ENCODE measurements at regions not wholly inside any gene's neighbourhood (a gene's known extent, or its start where the extent isn't known, plus 50 kb on each side); places are given as distances from the start of the nearest gene placed in this dataset.

DNA sequence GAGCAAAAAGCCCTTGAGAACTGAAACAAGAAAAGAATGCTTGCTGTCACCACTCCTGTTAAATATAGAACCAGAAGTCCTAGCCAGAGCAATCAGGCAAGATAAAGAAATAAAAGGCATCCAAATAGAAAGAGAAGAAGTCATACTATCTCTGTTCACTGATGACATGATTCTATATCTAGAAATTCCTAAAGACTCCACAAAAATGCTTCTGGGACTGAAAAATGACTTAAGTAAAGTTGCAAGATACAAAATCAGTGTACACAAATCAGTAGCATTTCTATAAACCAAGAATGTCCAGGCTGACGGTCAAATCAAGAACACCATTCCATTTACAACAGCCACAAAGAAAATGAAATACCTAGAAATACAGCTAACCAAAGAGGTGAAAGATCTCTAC, 552.7 kb upstream of the SLIT2 start:
- DNase-seq = no peak

DNA sequence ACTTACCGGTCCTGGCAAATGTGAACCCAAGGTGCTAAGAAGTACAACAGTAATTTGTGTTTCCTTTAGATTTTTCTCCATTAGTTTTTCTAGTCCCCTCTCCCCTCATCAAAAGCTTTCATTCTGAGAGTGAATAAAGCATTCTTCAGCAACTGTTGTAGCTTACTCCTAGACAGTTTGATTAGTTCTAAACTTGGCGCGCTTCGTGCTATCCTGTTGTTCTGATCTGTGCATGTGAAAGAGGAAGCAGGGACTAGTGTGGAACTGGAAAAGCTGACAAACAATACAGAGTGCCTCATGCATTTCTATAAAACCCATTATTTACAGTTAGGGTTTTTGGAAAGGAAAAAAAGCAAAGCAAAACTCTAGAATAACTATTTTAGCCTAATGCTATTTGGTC, 556.9 kb upstream of the SLIT2 start:
- DNase-seq = no peak

DNA sequence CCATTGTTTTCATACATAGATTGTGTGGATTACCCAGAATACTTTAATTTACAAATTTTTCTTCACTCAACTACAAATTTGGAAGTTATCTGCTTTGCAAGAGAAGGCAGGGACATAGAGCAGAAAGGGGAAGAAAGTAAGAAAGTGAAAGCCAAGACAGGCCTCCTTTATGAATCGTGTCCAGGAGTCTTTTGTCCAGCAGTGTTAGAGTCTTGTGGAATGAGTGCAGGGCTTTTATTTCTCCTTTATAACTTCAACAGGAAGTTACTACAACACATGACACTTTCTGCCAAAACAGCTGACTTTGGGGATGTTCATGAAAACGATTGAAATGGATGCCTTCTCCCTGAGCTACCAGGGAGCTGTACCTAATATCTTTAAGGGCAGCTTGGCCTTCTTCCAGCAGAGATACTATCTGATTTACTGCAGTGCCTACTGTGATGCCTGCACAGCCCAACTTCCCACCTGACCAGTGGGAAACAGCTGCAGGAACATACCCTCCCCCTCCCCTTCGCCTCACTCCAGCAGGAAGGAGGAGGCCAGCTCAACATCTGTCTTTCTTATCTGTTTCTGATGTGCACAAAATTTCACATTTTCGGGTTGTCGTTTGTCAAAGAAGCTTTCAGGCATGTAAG, 557.7 kb upstream of the SLIT2 start:
- no peak for DNase-seq

DNA sequence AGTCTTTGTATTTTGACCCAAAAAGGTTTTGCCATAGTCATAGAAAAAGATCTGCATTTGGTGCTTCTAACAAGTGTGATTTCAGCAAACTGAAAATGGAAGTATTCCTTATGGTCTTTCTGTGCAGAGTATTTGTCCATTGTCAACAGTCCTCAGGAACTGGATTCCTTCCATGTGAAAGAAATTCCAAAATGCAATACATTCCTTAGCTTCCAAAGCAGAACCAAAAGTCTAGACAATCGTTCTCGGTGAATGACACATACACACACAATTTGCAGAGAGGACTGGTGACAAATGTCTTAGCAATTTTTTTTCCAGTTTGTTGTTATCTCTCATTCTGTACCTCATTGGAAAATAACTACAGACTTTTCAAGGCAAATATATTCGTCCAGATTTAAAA, 562.2 kb upstream of the SLIT2 start:
- no peak for DNase-seq

DNA sequence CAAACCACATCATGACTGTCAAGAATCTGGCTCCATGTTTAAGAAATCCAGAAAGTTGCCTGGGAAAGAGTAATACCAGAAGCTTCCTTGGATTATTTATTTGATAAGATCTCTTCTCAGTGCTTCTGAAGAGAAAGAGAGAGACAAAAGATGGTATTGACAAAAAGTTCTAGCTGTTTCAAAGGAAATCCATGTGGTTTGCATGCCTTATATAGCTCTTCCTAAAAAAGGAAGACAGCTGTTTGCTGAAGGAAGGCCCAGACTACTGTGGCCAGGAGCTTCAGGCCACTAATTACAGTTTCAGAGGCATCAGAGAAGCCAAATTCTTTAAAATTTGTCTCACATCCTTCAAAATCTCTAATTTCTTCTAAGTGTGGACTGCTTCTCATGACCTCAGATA, 565.2 kb upstream of the SLIT2 start:
- no peak for DNase-seq

DNA sequence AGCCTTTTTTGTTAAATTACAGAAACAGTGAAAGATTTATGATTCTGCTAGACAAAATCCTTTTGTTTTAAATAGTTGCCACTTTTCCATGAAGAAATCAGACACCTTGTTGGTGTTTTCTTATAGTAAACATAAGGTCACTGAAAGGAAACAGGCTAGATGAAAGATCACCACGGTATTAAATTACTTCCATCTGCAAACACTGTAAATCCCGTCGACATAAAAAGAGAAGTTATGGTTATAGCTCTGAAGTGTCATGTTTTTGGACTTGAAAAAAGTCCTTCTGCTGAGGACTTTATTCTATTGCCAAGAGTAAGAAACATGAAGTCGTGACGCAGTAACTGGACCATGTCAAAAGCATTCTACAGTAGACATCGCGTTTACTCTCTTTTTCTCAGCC, 567.6 kb upstream of the SLIT2 start:
- DNase-seq = no peak

DNA sequence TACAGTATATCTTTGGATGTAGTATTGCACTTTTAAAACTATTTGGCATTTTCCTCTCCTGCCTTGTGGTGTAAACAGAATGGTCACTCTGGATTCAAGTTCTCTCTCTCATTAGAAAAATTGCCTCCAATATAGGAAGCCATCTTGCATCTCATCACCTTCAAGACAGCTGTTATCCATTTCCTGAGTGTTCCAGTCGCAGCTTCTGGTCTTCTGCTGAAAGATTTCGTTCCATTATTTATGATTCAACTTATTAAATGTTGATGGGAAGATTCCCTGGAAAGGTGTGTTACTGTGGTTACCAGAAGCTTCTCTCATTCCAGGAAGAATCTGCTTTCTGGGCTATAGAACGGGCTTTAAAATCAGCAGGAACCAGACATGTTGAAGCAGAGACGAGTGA, 568.3 kb upstream of the SLIT2 start:
- no peak for DNase-seq

DNA sequence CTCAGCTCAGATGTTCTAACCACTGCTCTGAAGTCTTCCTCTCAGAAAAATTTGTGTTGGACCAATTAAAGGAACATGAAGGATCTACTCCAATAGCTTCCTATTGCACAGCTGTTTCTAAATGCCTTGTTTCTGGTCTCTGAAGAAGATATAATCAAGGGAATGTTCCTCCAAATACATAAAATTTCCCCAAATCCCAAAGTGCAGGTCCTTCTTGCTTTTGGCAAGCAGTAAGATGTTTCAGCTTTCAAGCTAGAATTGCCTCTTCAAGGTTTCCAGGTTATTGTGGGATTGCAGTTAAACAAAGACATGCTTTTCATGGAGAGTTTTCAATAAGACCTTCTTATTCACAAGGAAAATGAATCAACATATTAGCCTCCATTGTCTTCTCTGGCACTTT, 574.5 kb upstream of the SLIT2 start:
- no peak for DNase-seq

DNA sequence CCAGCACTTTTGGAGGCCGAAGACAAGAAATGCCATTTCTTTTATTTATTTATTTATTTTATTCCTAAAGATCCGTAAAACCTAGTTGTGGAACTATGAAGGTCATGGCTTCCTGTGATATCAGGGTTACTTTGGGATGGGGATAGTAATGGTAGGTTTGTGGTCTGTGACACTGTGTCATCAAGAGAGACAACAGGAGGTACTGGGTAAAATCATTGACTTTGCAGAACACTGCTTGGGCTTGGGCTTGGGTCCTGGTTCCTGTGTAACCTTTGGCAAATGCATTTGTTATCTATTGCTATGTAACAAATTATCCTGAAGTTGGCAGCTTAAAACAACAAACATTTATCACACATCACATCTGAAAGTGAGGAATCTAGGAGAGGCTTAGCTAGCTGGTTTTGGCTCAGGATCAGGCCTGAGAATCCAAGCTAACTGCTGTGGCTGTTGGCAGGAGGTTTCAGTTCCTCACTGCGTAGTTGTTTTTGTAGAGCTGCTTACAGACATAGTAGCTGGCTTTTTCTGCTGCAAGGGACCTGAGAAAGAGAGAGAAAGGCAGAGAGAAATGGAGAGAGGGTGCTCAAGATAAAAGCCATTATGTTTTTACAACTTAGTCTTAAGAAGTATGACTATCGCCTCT, 576.4 kb upstream of the SLIT2 start:
- no peak for DNase-seq

DNA sequence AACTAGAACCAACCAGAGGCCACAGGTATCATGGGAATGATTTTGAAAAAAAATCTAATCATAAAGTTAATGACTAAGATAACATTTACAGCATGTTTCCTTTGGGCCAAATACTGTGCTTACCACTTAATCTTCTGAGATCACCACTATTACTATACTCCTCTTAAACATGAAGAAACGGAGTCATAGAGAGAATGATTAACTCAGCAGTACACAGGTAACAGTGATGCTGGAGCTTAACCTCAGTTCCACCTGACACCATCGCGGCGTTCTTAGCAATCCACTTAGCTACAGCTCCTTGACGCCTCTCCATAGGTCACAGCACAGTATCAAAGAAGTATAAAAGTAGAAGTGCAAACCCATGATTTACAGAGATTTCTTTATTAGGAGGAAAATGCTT, 592.6 kb upstream of the SLIT2 start:
- no peak for DNase-seq

DNA sequence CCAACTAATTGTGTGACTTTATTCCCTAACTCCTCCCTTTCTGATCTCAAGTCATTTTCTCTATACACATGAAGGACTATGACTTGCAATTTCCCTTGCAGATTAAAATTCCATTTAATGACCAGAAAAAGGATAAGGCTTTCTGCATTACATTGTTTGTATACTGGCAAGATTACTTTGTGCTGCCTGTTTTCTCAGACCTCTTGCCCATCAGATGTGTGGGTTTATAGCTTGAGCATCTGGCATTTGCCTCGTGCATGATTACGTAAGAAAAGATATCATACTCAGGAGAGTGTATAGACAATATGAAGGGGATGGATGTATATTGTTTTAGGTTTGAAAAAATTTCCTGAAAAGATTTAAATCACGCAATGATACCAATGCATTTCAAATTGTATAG, 593.8 kb upstream of the SLIT2 start:
- no peak for DNase-seq

DNA sequence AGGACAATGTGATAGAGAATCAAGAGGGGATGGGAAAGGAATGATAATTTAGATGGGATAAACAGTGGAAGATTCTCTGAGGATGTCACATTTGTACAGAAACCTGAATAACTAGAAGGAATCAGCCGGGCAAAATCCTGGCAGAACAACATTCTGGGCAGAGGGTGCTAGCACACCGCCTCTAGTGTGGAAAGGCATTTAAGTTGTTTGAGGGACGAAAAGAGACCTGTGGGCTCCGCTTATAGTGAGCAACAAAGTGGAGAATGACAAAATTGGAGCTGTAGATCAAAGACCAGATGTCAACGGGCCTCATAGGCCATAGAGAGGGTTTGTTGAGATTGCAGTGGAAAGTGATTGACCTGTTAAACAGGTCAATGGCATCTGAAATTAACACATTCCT, 596.0 kb upstream of the SLIT2 start:
- no peak for DNase-seq

DNA sequence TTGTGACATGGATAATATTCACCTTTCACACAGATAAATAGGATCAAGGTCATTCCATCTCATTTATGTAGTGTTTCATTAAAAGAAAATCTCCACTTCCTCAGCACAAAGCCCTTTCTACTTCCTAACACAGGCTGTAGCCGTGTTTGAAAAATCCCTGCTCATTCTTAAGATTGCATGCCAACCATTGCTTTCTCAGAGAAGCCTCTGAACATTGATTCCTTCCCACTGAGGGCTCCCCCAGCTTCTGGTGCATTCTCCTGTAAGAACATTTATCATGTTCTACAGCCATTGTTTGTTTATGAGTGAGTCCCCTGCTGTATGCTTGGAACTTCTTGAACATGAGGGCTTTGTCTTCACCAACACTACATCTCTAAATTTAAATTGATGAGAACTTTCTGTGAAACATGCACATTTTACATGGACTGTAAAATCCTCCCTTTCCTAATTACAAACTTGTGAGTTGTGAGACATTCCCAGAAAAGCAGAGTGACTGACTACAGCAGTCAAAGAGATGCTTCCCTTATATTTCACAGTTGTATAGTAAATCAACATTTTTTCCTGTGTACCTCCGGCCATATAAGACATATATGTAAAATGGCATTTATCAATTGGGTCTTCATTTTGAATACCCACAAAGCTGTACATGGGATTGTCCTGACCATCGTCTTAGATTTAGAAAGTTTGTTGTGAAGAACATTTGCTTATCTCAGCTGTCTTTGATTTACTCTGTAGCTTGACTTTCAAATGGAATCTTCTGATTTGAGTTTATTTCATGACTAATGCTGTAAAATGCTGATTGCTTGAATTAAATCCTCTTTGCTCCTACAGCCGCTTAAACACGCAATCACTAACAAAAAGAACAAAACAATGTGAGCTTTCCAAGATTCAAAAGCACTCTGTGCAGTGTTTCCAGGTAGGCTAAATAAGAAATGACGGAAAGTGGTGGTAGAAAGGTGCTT, 600.5 kb upstream of the SLIT2 start:
- DNase-seq = no peak

DNA sequence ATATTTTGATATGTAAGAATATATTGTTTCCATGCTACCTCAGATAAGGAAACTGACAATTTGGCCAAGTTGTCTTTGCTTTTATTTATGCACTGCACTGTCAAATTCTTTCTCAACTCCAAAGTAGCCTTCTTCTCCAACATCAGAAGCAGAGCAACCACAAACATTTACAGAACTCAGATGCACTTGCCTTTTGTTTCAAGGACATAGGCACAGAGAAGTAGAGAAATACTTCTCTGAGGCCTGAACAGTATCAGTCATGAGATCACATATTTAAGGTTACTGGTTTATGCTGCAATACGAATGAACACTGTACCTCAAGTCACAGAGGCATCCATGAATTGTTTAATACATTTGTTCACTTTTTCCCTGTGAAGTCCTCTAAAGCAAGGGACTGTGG, 606.1 kb upstream of the SLIT2 start:
- DNase-seq = no peak

DNA sequence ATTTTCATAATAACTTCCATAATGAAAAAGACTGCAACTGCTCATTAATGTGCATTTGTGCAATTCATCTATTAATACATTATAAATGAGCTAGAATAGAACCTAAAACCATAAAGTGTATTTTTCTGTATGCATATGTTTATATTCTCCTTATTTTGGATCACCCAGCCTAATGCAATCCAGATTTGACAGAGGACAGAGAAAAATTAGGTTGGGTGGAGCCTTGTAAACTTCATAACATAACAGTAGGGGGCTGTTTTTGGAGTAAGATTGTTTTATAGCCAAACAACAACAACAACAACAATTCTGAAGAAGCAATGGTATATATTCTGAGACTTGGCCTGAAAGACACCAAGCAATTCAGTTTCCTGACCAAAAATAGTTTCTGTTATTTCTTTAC, 615.3 kb upstream of the SLIT2 start:
- no peak for DNase-seq

DNA sequence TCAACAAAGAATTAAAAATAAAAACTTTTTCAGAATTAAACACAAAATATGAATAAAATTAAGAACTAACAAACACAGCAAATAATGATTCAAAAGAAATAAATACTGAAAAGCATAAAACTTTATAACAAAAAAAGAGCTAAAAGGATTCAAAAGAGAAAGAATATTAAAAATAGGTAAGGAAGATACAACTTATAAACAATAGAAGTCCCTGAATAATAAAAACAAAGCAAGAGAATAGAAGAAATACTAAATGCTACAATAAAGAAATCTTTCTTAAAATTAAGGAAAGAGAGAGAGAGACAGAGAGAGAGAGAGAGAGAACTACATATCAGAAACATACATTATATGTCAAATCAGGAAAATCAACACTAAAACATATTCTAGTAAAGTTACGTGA, 619.9 kb upstream of the SLIT2 start:
- DNase-seq = no peak

DNA sequence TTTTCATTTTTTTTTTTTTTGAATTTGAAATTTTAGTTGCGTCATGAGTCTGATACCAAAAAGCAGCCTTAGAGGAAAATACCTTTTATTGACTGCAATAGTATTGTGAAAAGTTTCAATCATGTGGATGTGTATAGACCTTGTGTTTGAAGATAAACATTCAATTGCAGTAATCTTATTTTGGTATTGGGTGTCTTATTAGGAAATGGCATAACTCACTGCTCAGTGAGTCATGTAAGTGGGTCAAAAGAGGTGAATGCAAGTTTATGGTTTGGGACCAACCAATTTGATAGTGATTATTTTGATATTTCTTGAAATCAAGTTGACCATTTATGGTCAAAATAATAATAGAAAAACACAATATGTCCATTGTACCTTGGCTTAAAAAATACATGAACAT, 627.8 kb upstream of the SLIT2 start:
- DNase-seq = no peak

DNA sequence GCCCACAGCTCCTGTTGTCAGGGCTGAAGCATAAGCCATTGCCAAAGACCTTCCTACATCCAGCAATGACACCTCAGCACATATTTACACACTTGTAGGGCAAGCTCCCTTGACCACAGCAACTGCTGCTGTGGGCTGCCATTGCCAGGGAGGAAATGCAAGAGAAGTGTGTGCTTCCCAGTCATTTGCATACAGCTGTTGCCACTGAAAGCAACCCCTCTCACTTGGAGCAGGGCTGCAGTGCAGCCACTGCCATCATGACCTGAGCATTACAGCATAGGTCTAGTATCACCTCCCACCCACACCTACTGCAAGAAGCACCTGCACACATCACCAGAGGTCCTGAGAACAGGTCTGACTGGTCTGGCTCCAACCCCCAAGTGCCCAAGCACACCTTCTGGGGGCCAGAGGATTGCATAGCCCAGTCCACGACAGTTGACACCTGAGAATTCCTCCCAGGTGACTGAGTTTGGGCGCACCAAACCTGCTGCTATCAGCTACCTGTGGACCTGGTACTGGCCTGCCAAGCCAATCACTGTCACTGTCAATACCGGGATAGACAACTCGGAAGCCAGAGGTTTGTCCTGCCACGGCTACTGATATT, 636.5 kb upstream of the SLIT2 start:
- no peak for DNase-seq

DNA sequence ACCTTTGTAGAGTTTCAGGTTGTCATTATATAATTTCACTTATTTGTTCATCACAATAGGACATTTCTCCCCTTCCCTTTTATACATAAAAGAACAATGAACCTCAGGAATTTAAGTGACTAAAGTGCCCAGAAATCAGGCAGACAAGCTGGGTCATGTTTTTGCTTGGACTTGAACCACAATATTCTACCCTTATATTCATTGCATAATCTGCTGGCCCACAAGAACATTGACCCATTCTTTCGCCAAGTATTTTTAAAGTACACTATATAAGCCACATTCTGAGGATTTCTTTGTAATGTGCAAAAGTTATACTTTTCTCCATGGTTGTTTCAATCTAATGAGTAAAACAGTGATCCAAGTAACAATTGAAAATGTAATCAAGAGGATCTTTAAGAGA, 637.5 kb upstream of the SLIT2 start:
- no peak for DNase-seq

DNA sequence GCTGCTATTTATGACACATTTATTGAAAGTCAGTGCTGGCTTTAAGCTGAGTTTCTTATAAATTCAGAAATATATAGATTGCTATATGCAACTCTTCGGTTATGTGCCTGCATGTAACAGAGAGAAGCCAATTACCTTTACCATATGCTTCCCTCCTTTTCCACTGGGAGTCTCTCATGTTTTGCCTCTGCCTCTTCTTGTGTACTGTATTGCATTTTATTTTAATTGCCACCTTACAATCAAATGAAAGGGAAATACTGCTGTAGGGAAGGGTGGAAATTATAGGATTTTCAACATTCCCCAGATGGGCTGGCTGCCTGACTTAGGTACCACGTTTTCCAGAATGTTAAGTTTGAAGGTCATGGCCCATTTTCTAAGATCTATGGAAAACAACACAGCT, 655.4 kb upstream of the SLIT2 start:
- DNase-seq = no peak

DNA sequence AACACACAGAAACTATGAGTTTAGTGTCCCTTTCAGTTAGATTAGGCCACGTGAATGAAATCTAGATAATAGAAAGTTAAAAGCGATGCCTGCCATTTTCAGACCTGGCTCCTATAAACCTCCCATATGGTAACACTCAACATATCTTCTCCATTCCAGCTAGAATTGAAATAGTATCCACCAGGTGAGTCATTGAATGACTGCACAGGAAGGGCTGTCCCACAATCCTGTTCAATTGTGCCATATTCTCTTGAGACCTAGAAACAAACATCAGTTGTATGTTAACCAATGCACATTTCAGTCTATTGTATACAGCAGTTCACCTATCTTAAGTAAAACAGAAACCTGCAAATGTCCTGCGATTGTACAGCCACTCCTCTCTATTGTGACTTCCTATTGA, 659.3 kb upstream of the SLIT2 start:
- no peak for DNase-seq

DNA sequence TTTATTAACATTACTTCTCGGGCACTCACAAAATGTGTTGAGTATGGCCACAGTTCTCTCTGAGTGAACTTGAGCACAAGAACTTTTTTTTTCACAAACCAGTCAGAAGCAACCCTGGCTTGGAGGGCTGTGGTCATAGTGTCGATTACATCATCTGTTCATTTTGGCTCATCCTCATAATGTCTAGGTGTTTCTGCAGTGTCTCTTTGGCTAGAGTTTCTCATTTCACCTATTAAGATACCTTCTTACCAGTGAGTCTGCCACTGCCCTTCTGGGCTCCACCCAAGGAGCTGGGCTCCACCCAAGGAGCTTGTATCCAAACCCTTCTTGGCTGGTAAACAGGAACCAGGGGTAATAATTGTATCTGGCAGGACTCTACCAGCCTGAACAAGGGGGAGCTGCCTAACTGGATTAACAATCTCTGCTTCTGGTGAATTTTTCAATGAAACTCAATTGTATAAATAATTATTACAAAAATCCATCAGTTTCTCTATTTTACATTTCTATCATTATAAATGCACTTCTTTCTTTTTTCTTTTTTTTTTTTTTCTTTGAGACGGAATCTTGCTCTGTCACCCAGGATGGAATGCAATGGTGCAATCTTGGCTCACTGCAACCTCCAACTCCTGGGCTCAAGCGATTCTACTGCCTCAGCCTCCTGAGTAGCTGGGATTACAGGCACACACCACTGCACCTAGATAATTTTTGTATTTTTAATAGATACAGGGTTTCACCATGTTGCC, 667.7 kb upstream of the SLIT2 start:
- DNase-seq = no peak

DNA sequence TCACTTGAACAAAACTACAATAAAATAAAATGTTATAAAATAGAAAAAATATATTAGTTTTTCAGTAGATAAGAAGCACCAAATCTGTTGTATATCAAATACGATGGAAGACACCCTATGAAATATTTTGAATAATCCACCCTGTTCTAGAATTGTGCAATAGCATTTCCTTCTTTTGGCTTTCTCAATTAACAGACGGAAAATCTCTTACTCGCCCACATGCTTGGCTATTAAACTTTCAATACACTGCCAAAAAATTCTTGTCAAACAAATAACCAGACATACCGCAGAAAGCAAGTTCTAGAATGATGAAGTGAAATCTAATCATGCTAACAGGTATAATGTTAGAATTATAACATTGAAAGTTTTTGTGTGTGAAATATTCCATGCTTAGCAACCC, 671.6 kb upstream of the SLIT2 start:
- DNase-seq = no peak

All from DMS79 treated with DMSO at 0.1 percent for 48 hours (cell line).